NT2/D1 (cell line): ENCODE measurements at regions not wholly inside any gene's neighbourhood (a gene's known extent, or its start where the extent isn't known, plus 50 kb on each side); places are given as distances from the start of the nearest gene placed in this dataset.

Experiments
- SUZ12 ChIP-seq: IDR thresholded peaks from 2 replicates; pipeline ENCODE4 v1.6.1; 2011; ENCODE audit not compliant: insufficient read length, insufficient read depth; ENCODE audit errors: extremely low read depth
- YY1 ChIP-seq: IDR thresholded peaks from 2 replicates; pipeline ENCODE4 v1.6.1; 2011; ENCODE audit not compliant: insufficient read length, insufficient read depth
- ZNF274 ChIP-seq: IDR thresholded peaks from 2 replicates; pipeline ENCODE4 v1.6.1; 2011; ENCODE audit warnings: mild to moderate bottlenecking, low read depth, low read length

GRCh38 chr17:71168053-71168741 is 952.6 kb upstream of the SOX9 start:
- TF ChIP-seq ZNF274 (no peak), YY1 (no peak), SUZ12 (no peak)
